Uterus (tissue), 2 donors: ENCODE measurements at regions not wholly inside any gene's neighbourhood (a gene's known extent, or its start where the extent isn't known, plus 50 kb on each side); places are given as distances from the start of the nearest gene placed in this dataset.

Experiments used
- POLR2A ChIP-seq, 2 donors: fragments of 450-650 bp; IDR thresholded peaks; one replicate each; pipeline ENCODE4 v1.6.1; 2016; ENCODE audit warnings: antibody characterized with exemption in 2 of 2, mild to moderate bottlenecking in 1 of 2, moderate library complexity in 1 of 2
- TF ChIP-seq, protein P1 (sequence below), 4 experiments: fragments of 200-600 bp in 2 of 4; fragments of 450-650 bp in 2 of 4; sonication (generic) in 2 of 4; IDR thresholded peaks; one replicate each; pipeline ENCODE4 v1.5.1; 2016 to 2019; ENCODE audit warnings: antibody characterized with exemption in 4 of 4, mild to moderate bottlenecking in 2 of 4, moderate library complexity in 1 of 4

- TF ChIP-seq POLR2A (IDR thresholded peaks at IDR 0.05) = no peak
- TF ChIP-seq, protein P1, sequence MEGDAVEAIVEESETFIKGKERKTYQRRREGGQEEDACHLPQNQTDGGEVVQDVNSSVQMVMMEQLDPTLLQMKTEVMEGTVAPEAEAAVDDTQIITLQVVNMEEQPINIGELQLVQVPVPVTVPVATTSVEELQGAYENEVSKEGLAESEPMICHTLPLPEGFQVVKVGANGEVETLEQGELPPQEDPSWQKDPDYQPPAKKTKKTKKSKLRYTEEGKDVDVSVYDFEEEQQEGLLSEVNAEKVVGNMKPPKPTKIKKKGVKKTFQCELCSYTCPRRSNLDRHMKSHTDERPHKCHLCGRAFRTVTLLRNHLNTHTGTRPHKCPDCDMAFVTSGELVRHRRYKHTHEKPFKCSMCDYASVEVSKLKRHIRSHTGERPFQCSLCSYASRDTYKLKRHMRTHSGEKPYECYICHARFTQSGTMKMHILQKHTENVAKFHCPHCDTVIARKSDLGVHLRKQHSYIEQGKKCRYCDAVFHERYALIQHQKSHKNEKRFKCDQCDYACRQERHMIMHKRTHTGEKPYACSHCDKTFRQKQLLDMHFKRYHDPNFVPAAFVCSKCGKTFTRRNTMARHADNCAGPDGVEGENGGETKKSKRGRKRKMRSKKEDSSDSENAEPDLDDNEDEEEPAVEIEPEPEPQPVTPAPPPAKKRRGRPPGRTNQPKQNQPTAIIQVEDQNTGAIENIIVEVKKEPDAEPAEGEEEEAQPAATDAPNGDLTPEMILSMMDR (IDR thresholded peaks at IDR 0.05) = no peak
These were observed 81.0 kb upstream of the VAV3 start for GRCh38 chr1:108046026-108046425.
